Fibroblast of skin of back (primary cell): ENCODE measurements at regions not wholly inside any gene's neighbourhood (a gene's known extent, or its start where the extent isn't known, plus 50 kb on each side); places are given as distances from the start of the nearest gene placed in this dataset.
A peak's percentile ranks its signal among the peaks of the same experiment; 100 is the strongest.
"Not testable (repeated sequence)": the region's sequence is repeated elsewhere in the genome, so short reads cannot be mapped to it uniquely, and the experiment has no call there.

Experiments used
- DNase-seq: peaks from one replicate; pipeline ENCODE4 v3.0.0-alpha.2; 2013

GRCh38 chr16:88271296-88271695, 111.5 kb upstream of the ZNF469 start:
- DNase-seq, result not testable (repeated sequence)

- DNase-seq, result not testable (repeated sequence)
These were observed 111.0 kb upstream of the ZNF469 start for GRCh38 chr16:88271776-88272175.

GRCh38 chr16:88272437-88272836, 110.3 kb upstream of the ZNF469 start:
- DNase-seq, result not testable (repeated sequence)

- DNase-seq, result peak; percentile 27
These were observed 108.5 kb upstream of the ZNF469 start for GRCh38 chr16:88274126-88274750.

- no peak for DNase-seq
These were observed 107.9 kb upstream of the ZNF469 start for GRCh38 chr16:88274847-88275246.

- DNase-seq, result not testable (repeated sequence)
These were observed 107.2 kb upstream of the ZNF469 start for GRCh38 chr16:88275336-88276122.

- DNase-seq, result not testable (repeated sequence)
These were observed 106.6 kb upstream of the ZNF469 start for GRCh38 chr16:88276123-88276588.

GRCh38 chr16:88276591-88276990, 106.2 kb upstream of the ZNF469 start:
- DNase-seq, result no peak

GRCh38 chr16:88279998-88280397, 102.8 kb upstream of the ZNF469 start:
- no peak for DNase-seq

GRCh38 chr16:88281858-88282563, 100.7 kb upstream of the ZNF469 start:
- DNase-seq, result no peak

GRCh38 chr16:88282564-88283395, 100.0 kb upstream of the ZNF469 start:
- peak; percentile 28 for DNase-seq

GRCh38 chr16:88283596-88283995, 99.2 kb upstream of the ZNF469 start:
- no peak for DNase-seq

GRCh38 chr16:88284101-88284500, 98.7 kb upstream of the ZNF469 start:
- DNase-seq, result no peak

GRCh38 chr16:88284626-88285513, 97.9 kb upstream of the ZNF469 start:
- DNase-seq, result no peak

- DNase-seq, result no peak
These were observed 97.3 kb upstream of the ZNF469 start for GRCh38 chr16:88285514-88285822.

GRCh38 chr16:88286301-88286923, 96.3 kb upstream of the ZNF469 start:
- no peak for DNase-seq

GRCh38 chr16:88287219-88287618, 95.5 kb upstream of the ZNF469 start:
- DNase-seq, result no peak

- DNase-seq, result no peak
These were observed 94.5 kb upstream of the ZNF469 start for GRCh38 chr16:88288303-88288702.

- no peak for DNase-seq
These were observed 93.8 kb upstream of the ZNF469 start for GRCh38 chr16:88289001-88289400.

- no peak for DNase-seq
These were observed 93.2 kb upstream of the ZNF469 start for GRCh38 chr16:88289561-88289960.

GRCh38 chr16:88289968-88290401, 92.8 kb upstream of the ZNF469 start:
- DNase-seq, result no peak
